GM19193 (cell line): ENCODE measurements at regions not wholly inside any gene's neighbourhood (a gene's known extent, or its start where the extent isn't known, plus 50 kb on each side); places are given as distances from the start of the nearest gene placed in this dataset.

ENCODE experiments used
- POLR2A ChIP-seq: IDR thresholded peaks from 4 replicates; pipeline ENCODE4 v1.6.1; 2011; ENCODE audit not compliant: insufficient read depth, insufficient read length; ENCODE audit errors: extremely low read depth

DNA sequence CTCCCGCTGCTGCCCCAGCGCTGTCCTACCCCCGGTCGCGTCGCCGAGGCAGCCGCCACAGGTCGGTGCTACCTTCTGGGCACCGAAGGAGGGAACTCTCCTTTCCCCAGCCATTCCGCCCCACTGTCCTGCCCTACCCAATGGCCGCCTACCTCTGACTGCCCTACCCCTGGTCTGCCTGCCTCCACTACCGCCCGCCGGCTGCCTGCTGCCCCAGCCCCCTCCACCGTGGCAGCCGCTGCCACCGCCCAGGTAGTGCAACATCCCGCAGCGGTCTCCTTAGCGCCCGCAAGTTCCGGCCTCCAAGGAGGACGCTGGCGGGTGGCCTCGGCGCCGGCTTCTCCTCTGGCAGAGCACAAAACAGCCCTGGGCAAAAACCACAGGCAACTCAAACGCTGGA lies 1303.1 kb downstream of the UQCRFS1 start:
- no peak for TF ChIP-seq POLR2A

- TF ChIP-seq POLR2A, result no peak
Observed at GRCh38 chr19:27909185-27909840, 1303.6 kb downstream of the UQCRFS1 start.

DNA sequence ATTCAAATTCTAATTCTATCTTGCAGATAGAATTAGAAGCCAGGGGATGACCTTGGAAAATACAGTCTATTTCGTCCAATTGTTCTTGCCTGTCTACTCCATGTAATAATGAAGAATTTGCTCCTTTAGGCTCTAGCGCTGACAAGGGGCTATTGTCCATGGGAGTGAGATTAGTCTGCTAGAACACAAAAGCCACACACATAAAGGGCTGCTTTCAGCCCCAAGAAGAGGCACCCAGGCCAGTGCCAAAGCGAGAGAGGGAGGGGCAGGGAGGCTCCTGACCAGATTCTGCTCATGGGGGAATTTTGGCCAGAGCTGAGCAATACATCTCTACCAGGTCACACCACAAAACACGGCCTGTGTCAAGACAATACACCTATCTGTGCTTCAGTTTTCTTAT lies 1306.9 kb downstream of the UQCRFS1 start:
- no peak for TF ChIP-seq POLR2A

DNA sequence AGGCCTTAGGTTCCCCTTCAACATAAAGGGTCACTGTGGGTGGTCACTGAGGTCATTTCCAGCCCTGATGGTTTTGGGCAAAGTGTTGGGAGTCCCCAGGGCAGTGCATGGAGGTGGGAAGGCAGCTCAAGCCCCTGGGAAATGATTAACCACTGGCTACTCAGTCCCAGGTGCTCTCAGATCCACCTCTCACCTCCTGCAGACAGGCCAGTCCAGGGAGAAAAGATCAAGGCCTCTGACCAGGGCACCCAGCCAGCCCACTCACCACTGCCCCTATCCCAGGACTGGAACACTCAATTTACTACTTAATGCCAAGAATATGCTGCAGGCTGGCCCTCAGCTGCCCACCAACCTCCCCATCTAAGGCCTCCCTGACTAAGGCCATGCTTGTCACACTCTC lies 1307.9 kb downstream of the UQCRFS1 start:
- no peak for TF ChIP-seq POLR2A

- no peak for TF ChIP-seq POLR2A
Observed at GRCh38 chr19:27901078-27901477, 1311.9 kb downstream of the UQCRFS1 start.

DNA sequence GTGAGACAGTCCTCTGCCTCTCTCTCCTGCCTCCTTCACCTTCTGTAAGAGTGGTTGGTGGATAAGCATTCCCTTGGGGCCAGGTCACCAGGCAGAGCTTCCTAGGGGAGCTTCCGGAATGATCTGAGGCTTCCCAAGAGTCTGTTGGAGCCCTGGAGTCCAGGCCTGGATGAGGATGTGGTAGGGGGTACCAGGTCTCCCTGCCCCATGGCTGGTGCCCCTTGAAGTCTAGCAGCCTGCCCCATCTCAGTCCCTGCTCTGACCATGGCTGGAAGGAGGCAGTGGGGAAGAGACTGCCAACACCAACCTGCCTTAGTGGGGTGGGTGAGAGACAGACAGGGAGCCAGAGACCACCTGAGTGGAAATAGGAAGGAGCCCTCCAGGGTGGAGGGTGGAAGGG lies 1316.9 kb downstream of the UQCRFS1 start:
- no peak for TF ChIP-seq POLR2A

GRCh38 chr19:27894906-27895754 lies 1317.8 kb downstream of the UQCRFS1 start:
- TF ChIP-seq POLR2A, result no peak

DNA sequence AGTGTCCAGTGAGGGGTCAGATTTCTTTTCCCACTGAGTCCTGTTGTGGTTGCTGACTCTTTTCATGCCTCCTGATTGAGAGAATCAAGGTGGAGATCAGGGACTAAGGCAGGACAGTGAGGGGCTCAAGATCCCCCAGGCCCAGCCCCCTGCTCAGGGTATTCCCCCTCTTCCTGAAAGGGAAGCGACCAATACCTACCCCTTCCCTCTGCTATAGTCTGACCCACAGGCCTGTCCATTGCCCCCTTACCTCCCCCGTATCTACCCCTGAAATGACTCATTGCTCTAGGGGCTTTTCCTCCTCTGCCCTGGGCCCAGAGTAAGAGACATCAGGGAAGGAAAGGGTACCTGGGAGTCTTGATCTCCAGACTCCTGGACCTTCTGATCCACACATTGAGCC lies 1320.5 kb downstream of the UQCRFS1 start:
- TF ChIP-seq POLR2A, result no peak

GRCh38 chr19:27891411-27891810 lies 1321.5 kb downstream of the UQCRFS1 start:
- TF ChIP-seq POLR2A, result no peak

GRCh38 chr19:27890696-27891095 lies 1322.3 kb downstream of the UQCRFS1 start:
- TF ChIP-seq POLR2A, result no peak

DNA sequence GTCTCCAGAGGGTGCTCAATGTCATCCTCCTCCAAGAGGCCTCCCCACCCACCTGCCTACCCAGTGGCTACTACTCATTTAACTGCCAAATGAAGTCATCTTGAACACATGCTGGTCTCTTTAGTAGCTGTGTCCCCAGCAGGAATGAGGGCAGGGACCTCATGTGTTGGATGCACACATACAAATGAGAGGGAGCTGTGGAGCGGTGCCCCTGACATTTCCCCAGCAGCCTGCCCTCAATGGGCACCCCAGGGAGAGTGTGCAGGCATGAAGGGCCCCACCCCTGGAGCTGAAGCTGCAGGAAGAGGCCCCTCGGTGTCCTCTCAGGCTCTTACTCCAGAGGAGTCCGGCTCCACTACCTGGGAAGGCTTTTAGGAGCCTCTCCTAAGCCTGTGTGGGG lies 1322.7 kb downstream of the UQCRFS1 start:
- TF ChIP-seq POLR2A, result no peak

- no peak for TF ChIP-seq POLR2A
Observed at GRCh38 chr19:27889156-27889555, 1323.8 kb downstream of the UQCRFS1 start.

DNA sequence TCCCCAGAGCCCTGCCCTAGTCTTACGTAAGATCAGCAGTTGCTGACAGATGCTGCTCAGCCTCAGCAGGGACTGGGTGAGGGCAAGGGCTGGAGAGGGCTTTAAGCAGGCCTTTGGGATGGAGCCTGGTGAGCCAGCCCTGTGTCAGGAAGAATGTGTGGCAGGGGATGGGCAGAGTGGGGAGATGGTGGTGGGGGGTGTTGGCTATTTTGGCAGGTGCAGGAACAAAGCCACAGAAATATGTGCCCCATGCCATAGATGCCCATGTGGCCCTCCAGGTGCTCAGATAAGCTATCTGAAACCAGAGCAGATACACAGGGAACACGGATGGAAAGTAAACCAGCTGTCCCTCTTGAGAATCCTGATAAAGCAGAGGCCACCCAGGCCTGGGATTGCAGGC lies 1325.0 kb downstream of the UQCRFS1 start:
- TF ChIP-seq POLR2A, result no peak

- no peak for TF ChIP-seq POLR2A
Observed at GRCh38 chr19:27885359-27885758, 1327.6 kb downstream of the UQCRFS1 start.

DNA sequence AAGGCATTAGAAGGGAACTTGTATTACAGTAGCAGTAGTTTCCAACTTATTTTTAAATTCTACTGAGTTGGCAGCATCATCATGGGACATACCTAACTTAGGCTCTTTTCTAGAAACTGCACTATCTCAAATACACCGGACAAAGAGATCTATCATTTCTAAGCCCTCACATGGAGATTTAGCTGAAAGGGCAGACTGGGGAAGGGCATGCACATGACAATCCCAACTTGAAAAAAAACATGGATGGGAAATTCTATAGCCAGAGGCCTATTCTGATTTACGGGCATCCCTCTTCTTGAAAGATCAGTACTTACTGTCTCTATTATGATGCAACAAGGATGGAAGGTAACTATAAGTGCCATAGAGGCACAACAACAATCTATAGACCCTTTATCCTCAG lies 1328.6 kb downstream of the UQCRFS1 start:
- no peak for TF ChIP-seq POLR2A

- TF ChIP-seq POLR2A, result no peak
Observed at GRCh38 chr19:27881213-27881612, 1331.7 kb downstream of the UQCRFS1 start.
